Stromal cell of bone marrow (primary cell): ENCODE measurements at regions not wholly inside any gene's neighbourhood (a gene's known extent, or its start where the extent isn't known, plus 50 kb on each side); places are given as distances from the start of the nearest gene placed in this dataset.
"Not testable (repeated sequence)": the region's sequence is repeated elsewhere in the genome, so short reads cannot be mapped to it uniquely, and the experiment has no call there.

ENCODE experiments used
- DNase-seq: peaks from one replicate; pipeline ENCODE4 v3.0.0-alpha.2; 2012; ENCODE audit warnings: low read depth

DNA sequence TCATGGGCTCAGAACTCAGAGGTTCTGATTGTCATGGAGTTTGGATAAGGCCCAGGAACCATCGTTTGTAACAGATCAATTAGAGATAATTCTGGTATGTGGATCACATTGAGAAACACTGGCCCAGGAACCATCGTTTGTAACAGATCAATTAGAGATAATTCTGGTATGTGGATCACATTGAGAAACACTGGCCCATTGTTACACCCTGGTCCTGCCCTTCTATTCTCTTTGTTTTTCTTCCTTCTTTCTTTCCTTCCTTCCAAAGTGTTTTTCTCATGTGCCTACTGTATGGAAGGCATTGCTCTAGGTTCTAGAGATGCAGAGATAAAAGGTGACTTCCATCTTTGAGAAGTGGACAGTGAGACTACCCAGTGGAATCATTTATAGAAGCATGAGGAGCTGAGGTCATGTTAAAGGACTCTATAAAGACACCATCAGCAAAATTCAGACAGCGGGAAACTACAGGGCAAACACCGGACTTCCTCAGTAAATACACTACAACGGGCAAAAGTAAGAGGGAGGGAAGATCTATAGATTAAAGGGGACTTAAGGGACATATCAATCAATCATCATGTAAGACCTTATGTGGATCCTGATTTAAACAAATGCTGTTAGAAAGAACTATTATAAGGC is 153.8 kb downstream of the UNC5CL start:
- no peak for DNase-seq

DNA sequence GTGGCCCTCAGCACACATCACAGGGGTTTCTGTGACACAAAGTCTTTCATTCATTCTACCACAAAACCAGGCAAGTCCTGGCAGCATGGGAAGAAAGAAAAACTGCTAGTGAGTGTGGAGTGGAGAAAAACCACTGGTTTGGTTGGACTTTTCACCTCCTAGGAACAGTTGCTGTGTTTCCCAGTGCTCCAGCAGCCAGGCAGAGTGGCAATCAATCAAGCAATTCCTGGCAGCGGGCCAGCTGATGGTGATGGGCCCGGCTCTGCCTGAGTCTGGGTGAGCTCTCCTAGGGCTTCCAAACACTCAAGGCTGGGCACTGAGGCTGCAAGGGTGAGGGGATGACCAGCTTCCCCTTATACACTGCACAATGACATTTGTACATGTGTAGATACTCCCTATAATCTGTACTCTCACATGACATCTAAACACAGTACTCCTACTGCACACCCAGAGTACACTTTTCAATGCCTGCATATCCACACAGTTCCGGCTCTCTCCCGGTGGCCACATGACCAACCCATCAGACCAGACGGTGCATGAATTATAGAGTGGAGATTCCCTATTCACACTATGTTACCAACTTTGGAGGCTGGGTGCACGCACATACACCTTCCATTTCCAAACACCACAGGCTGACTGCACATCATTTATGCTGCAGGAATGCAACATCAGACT is 156.6 kb downstream of the UNC5CL start:
- DNase-seq, result no peak

DNA sequence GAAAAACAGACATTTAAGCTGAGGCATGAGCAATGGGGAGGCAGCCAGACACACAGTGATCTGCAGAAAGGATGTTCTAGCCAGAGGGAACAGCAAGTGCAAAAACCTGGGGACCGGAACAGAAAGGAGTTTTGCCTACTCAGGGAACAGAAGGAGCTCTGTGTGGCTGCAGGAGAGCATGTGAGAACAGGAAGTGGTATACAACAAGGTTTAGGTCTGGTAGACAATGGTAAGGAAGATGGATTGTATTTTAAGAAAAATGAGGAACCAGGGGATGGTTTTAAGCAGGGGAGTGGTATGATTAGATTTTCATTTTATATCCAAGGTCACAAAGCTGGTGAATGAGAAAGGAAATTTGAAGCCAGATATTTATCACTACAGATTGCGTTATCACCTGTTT is 157.5 kb downstream of the UNC5CL start:
- no peak for DNase-seq

DNA sequence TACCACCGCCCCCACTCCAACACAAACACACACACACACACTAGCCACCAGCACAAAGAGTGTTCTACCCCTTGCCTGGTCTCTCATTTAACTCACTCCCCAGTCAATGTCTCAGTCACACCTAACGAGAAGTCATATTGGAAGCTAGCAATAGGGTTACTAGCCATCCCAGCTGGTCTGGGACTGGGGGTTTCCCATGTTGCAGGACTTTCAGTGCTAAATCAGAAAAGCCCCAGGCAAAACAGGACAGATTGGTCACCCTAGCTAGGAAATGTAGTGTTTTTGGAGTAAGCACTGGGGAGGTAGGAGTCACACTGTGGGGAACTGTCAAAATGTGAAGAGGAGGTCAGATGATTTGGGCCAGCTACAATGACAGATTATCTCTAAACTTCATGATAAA is 158.1 kb downstream of the UNC5CL start:
- no peak for DNase-seq

DNA sequence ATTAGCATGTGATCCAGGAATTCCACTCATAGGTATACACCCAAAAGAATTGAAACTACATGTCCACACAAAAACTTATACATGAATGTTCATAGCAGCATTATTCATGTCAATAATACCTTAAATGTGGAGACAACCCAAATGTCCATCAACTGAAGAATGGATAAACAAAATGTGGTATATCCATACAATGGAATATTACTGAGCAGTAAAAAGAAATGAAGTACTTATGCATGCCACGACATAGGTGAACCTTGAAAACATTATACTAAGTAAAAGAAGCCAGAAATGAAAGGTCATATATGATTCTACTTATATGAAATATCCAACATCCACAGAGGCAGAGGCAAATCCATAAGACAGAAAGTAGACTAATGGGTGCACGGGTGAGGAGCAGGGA is 159.9 kb downstream of the UNC5CL start:
- no peak for DNase-seq

DNA sequence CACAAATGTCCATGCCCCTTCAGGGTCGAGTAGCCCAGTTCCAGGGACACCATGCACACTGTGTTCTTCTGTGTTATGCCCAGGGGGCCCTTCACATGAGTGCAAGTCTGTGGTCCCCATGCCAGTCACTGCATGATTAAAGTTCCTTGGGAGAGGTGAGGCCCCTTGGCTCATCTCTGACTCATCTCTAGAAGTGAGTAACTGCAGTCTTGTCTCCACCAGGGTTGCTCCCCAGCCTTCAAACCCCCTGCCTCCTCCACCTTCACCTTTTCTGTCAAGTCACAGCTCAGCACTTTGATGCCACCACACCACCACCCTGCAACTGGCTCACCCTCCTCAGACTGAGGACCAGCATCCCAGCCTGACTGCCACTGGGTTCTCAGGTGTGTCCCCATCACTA is 161.7 kb downstream of the UNC5CL start:
- DNase-seq, result no peak

DNA sequence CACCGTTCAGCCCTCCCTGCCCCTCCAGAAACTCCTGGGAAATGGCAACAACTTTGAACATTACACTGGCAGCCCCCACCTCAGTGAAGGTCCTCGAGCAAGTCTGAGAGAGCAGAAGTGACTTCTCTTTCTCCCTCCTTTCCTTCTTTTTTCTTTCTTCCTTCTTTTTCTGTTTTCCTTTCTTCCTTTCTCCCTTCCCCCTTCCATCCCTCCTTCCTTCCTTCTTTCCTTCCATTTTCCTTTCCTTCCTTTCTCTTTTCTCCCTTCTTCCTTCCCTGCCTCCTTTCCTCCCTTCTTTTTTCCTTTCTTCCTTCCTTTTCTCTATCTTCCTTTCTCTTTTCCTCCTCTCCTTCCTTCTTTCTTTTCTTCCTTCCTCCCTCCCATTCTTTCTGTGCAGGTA is 162.7 kb downstream of the UNC5CL start:
- DNase-seq, result no peak

DNA sequence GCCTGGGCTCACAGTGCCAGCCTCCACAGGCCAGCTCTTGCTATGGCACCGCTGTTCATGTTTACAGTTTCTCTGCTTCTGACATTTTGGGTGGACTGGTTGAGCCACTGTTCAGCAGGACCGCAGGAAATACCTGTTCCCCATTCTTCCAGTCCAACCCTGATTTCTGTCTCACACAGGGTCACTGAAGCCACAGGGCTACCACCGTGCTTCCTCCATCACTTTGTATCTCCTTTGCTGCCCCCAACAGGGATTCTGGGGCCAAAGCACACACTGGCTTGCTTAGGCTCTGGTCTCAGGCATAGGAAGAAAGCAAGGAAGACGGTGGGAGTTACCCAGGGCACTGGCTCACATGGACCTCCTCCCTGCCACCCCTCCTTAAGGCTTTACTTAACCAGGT is 164.5 kb downstream of the UNC5CL start:
- DNase-seq, result no peak

DNA sequence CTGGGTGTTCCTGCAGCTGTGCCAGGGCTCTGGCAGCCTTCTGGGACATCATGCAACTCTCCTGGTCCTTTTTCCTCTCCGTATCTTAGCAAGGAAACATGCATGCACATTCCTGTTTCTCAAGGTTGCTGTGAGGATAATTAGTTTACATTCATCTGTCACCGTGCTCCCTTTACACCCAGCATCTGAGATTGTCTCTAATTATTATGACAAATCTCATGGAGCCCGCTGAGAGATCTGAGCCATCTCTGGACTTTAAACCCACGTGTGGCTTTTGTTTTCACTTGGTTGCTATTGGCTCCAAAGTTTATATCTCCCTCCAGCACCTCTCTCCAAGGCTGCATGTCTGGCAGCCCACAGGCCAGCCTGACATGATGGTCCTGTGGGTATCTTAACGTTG is 167.6 kb downstream of the UNC5CL start:
- DNase-seq, result no peak

DNA sequence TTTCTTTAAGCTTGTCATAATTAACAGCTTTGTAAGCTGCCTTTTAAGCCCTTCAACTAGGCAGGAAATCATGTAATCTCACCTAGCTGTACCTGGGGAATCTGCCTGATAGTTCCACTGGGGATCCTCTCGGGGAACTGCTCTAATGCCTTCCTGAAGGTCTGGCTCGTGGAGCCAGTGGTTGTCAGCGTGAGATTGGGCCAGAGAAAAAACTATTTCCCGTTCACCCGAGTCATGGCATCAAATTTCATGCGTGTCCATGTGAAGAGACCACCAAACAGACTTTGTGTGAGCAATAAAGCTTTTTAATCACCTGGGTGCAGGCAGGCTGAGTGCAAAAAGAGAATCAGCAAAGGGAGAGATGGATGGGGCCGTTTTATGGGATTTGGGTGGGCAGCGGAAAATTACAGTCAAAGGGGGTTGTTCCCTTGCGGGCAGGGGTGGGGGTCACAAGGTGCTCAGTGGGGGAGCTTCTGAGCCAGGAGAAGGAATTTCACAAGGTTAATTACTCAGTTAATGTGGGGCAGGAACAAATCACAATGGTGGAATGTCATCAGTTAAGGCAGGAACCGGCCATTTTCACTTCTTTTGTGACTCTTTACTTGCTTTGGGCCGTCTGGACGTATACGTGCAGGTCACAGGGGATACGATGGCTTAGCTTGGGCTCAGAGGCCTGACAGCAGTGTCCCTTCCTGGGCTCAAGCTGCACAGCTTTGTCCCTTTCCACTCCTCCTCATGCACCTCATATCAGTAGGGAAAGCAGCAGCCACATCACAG is 170.7 kb downstream of the UNC5CL start:
- not testable (repeated sequence) for DNase-seq

DNA sequence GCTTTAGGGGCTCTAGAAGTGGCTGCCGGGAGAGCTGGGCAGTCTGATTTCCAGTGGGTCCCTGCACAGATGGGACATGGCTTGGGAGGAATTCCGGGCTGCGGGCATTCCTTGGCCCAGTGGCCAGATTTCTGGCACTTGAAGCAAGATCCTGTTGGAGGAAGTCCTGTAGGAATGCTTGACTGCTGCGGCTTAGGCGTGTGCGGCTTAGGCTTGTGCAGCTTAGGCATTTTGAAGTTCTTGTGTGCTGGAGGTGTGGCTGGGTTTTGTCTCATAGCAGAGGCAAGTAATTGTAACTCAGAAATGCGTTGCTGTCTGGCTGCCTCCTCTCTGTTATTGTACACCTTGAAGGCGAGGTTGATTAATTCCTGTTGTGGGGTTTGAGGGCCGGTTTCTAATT is 171.5 kb downstream of the UNC5CL start:
- not testable (repeated sequence) for DNase-seq

DNA sequence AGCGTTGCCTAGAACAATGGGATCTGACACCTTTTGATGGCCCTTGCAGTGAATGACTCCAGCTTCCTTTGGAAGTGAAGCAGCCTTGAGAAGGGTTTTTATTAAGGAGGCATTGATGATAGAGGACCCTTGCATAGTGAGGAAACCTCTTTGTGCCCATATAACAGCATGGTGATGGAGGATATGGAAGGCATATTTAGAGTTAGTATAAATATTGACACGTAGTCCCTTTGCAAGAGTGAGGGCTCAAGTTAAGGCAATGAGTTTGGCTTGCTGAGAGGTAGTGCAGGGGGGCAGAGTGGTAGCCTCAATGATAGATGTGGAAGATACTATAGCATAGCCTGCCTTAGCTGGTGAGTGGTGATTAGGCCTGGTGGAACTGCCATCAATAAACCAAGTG is 173.8 kb downstream of the UNC5CL start:
- DNase-seq, result not testable (repeated sequence)

DNA sequence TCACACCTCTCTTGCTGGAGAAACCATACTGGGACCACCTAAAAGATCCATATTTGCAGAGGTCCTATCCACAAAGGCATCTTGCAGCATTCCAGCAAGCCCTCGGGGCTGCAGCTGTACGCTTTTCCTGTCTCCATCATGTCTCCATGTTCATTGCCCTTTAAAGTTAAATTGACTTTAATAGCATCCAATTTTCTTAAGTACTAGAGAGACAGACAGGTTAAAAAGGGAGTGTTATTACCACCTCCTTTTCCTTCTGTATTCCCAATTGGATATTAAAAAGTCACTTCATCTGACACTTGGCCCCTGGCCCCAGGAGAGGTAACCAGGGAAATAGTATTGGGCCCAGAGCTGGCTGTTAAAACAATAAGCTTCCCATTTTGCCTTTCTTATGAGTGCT is 178.6 kb downstream of the UNC5CL start:
- DNase-seq, result no peak

DNA sequence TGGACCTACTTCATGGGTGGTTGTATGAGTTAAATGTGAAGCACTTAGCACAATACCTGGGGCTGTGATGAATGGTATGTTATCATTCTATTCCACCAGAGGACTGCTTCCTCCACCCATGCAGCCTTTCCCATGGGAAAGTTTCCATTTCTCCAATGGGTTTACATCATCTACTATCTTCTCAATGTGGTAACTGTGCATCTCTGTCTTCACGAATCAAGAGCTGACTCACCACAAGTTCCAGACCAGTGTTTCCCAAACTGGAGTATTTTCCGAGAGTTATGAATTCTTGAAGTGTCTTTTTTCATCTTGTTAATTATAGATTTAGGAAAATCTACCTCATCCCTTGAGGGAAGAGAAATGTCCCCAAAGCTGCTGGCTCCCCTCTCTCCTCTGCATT is 182.8 kb downstream of the UNC5CL start:
- no peak for DNase-seq

DNA sequence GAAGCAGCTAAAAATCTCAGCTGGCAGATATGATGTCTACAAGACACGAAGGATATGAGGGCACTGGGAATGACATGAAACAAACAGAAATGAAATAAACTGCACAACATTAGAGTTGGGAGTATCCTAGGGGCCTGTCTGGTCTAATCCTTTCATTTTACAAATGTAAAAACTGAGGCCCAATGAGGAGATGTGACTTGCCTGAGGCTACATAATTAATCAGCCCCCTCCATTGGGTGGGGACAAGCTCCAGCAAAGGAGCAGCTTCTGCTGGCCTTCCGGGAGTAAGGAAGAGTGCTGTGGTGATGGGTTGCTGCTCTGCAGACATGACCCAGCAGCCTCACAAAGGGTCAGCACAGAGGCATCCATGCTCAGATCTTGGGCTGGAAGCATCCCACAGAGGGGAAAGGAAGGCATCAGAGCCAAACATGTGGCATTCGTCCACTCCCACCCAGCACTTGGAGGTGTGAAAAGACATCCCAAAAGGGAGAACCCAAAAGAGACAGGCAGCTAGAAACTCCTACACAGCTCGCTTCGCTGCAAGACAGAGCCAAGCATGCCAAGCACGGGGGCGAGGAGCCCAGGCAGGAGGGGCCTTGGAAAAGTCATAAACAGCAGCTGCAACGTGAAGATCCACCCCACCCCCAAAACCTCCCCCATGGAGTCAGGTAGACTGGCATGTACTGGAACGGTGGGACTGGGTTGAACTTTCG is 183.7 kb downstream of the UNC5CL start:
- DNase-seq, result no peak

DNA sequence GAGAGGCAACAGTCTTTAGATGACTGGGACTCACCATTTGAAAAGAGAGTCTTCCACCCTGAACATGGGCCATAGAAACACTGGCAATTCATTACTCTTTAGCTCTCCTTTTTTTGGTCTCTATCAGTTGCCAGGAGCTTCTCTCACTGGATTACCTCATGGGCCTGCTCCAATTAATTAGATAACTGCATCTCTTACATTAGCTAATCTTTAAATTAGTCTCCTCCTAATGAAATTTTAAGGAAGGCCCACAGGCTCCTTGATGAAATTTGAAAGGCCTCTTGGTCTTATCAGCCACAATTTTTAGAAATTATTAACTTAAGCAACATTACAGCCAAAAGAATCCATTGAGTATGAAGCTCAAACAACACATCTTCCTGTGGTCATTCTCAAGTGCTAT is 184.4 kb downstream of the UNC5CL start:
- no peak for DNase-seq

DNA sequence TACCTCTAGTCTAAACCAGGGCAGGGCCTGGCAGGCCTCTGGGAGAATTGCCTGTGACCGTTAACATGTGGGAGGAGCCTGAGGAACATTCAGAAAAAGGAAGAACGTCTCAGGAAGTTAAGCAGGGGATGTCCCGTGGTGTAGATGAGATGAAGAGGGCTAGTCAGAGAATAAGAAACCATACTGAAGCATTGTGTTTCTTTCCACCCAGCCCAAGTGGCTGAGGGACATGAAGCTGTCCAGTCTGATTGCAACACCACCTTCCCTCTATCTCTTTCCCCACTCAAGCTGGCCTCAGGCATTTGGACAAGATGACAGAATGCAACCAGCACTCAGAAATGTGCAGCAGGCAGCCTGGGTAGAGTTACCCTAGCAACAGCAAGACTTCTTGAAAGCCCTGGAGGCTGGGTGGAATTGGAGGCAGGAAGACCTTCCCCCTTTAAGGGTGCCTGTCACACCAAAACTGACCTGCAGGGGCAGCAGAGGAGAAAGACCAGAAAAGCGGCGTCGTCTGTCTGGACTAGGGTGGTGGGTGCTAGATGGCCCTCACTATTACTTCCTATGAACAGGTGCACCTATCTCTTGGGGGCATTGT is 186.1 kb downstream of the UNC5CL start:
- DNase-seq, result no peak

DNA sequence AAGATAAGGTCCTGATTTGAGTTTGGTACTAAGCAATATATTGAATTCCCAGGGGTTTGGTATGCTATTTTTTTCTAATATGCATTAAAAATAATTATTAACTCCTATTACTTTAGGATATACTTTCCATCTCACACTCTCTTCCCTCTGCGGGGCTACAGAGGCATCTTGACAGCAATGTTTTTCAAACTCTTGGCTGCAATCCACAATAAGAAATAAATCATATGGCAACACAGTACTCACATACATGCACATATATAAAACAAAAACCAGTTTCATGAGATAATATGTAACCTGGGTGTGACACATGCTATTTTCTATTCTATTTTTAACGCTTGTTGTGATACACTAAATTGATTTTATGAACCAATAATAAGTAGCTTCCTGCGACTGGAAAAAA is 189.5 kb downstream of the UNC5CL start:
- no peak for DNase-seq

DNA sequence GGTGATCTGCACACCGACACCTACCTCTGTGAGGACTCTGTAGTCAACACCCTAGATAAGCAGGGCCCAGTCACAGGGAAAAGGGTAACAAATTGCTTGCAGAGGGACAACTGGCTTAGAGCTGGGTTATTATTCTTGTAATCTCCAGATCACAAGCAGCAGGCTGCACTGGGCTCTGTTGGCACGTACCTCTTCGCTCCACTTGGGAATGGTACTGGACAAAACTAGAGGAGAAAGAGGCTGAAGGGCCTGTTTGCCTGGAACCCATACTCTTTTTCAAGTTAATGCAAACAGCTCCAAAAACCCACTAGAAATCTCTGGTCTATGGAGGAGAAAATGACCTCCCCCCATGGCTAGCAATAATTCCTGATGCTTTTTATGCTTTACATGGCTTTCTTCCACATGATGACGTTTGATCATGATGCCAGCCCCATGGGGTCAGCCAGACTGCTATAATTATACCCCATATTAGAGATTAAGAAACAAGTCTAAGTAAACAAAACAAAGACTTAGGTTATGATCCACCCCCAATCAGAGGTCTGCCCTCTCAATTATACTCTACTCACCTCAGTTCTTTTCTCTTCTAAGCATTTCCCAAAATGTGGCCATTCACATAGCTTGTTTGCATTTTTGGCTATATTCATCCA is 190.0 kb downstream of the UNC5CL start:
- no peak for DNase-seq

DNA sequence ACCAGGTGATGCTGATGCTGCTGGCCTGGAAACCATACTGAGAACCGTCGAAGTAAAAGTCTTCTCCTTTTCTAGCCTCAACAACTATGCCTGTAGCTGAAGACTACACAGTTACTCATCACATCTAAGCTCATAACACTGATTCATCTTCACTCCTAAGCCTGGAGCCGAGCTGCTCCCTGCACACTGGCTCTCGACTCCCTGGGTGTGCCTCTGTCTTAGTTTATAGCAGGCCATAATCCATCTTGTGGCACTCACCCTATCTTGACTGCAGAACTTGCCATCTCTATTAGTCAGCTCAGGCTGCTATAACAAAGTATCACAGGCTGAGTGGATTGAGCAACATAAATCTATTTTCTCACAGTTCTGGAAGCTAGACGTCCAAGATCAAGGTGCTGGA is 191.0 kb downstream of the UNC5CL start:
- peak; percentile 33 for DNase-seq

DNA sequence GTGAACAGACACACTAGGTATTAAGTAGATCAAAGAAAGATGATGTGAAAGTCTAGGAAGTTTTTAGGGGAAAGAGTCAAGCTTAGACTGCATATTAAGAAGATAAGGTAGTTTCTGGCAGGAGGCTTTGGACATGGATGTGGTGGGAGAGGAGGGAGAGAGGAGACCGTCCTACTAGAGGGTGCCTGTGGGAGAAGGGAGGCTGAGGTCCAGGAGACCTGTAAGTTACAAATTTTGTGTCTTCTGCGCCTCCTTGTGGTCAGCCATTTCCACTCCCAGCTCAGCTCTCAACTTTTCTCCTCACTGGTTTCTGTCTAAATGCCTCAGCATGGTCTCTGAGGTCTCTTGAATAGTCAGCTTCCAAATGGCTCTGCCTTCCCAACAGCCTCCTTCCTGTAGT is 193.5 kb downstream of the UNC5CL start:
- DNase-seq, result no peak

DNA sequence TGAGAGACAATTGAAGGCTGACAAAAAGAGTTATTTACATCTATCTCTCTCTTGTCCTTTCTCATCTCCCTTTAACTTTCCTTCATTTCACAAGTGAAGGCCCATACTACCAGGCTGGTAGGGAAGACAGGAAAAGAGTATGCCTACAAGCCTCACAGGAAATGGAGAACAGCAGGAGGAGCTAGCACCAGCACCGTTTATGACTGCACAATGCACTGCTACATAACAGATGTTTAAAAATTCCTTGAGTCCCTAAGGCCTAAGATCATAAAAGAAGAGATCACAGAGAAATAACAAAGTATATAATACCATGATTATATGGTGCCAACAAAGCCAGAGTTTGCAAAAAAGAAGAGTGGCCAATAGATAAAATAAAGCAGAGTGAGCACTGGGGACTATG is 194.8 kb downstream of the UNC5CL start:
- DNase-seq, result no peak
